Ovary (tissue), 3 donors: ENCODE measurements at regions not wholly inside any gene's neighbourhood (a gene's known extent, or its start where the extent isn't known, plus 50 kb on each side); places are given as distances from the start of the nearest gene placed in this dataset.

Source experiments
- CTCF ChIP-seq, 3 donors: fragments of 450-650 bp in 2 of 3; fragments of 200-600 bp in 1 of 3; IDR thresholded peaks; one replicate each; pipeline versions ENCODE4 v1.5.1 to v1.8.0; 2016 to 2022; ENCODE audit warnings: antibody characterized with exemption in 3 of 3, mild to moderate bottlenecking in 1 of 3
- EP300 ChIP-seq: sonication (generic); formaldehyde crosslinking; IDR thresholded peaks from one replicate; pipeline ENCODE4 v1.6.1; 2017; ENCODE audit warnings: antibody characterized with exemption
- POLR2A ChIP-seq: fragments of 450-650 bp; IDR thresholded peaks from one replicate; pipeline ENCODE4 v1.6.1; 2017; ENCODE audit warnings: antibody characterized with exemption, mild to moderate bottlenecking, moderate library complexity
- donor health status: DM: no; HTN: no; CAD: no.

GRCh38 chr5:124580512-124580911 lies 165.9 kb downstream of the ZNF608 start:
- TF ChIP-seq CTCF (IDR thresholded peaks at IDR 0.05) (no peak), EP300 (no peak), POLR2A (no peak)
